ENCODE measurements at regions not wholly inside any gene's neighbourhood (a gene's known extent, or its start where the extent isn't known, plus 50 kb on each side); places are given as distances from the start of the nearest gene placed in this dataset.
"Not testable (repeated sequence)": the region's sequence is repeated elsewhere in the genome, so short reads cannot be mapped to it uniquely, and the experiment has no call there.

GRCh38 chr4:120290553-120290952 is 223.9 kb upstream of the MAD2L1 start:
- DNase-seq: no peak

DNA sequence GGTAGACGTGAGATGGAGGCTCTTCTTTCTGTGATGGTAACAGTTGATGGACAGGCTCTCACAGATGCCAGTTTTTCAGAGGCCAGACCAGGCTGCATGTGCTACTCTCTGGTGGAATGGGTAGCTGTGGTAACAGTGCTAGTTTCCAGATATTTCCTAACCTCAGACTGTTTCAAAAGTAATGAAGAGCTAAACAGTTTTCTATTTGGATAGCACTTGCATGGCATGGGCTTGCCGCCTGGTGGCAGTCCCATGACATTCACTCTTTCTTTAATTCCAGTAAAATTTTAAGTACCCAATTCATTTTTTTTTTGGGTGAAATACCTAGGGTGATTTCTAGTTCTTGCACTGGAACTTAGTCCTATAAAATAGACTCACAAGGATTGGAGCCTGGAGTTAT is 220.2 kb upstream of the MAD2L1 start:
- DNase-seq: no peak

DNA sequence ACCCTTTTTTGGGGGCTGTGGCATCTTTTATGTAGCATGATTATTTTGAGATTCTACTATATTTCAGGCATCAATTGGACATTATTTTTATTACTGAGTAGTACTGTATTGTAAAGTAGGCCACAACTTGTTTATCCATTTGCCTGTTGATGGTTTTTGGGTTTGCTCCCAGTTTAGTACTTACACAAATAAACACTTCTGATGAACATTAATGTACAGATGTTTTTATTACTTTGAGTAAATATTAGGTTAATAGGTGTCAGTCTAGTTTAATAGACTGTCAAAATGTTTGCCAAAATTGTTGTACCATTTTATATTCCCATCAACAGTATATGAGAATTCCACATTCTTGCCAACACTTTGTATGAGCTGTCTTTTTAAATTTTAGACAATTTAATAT is 214.9 kb upstream of the MAD2L1 start:
- no peak for DNase-seq

DNA sequence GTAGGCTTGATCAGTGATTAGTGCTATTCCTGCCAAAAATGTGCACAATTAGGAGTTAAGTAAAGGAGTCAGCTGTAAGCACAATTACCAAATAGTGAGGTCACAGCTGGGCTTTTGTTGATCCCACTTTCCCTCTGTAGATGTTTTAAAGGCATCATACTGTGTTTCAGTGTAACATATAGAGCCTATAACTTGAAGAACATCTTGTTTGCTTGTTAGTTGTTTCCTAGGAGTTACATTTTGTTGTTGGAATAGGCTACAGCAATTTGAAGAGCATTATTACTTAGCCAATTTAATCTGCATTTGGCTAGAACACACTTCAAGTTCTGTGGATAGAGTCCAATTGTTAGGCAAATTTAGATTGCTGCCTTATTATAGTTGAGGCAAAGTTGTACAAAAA is 210.7 kb upstream of the MAD2L1 start:
- DNase-seq: no peak

DNA sequence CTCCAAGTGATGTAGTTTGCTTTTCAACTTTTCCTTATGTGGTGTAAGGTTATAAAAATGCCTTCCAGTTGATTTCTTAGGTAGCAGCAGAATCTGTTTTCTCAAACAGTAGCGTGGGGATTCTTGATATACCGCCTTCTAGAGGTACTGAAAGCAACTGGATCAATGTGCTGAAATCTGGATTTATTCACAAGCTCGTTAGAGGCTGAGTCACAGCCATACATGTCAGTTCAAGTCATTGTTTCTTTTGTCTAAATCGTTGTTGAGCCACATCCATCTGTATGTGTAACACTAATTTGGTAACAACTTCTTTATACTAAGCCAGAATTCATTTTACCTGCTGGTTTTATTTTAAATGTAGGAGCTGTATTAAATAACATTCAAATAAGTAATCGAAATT is 200.0 kb upstream of the MAD2L1 start:
- DNase-seq: no peak

- no peak for DNase-seq
Measured at GRCh38 chr4:120263618-120264017, 197.0 kb upstream of the MAD2L1 start.

DNA sequence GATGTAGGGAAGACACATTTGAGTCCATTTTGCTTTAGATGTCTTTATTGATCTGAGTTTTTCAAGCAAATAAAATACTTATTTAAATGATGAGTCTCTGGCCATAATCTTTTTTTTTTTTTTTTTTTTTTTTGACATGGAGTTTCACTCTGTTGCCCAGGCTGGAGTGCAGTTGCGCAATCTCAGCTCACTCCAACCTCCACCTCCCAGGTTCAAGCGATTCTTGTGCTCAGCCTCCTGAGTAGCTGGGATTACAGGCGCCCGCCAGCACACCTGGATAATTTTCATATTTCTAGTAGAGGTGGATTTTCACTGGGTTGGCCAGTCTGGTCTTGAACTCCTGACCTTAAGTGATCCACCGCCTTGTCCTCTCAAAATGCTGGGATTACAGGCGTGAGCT is 194.5 kb upstream of the MAD2L1 start:
- DNase-seq: no peak

DNA sequence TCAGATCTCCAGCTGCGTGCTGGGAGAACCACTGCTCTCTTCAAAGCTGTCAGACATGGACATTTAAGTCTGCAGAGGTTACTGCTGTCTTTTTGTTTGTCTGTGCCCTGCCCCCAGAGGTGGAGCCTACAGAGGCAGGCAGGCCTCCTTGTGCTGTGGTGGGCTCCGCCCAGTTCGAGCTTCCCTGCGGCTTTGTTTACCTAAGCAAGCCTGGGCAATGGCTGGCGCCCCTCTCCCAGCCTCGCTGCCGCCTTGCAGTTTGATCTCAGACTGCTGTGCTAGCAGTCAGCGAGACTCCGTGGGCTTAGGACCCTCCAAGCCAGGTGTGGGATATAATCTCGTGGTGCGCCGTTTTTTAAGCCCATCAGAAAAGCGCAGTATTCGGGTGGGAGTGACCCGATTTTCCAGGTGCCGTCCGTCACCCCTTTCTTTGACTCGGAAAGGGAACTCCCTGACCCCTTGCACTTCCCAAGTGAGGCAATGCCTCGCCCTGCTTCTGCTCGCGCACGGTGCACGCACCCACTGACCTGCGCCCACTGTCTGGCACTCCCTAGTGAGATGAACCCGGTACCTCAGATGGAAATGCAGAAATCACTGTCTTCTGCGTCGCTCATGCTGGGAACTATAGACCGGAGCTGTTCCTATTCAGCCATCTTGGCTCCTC is 189.6 kb upstream of the MAD2L1 start:
- not testable (repeated sequence) for DNase-seq

DNA sequence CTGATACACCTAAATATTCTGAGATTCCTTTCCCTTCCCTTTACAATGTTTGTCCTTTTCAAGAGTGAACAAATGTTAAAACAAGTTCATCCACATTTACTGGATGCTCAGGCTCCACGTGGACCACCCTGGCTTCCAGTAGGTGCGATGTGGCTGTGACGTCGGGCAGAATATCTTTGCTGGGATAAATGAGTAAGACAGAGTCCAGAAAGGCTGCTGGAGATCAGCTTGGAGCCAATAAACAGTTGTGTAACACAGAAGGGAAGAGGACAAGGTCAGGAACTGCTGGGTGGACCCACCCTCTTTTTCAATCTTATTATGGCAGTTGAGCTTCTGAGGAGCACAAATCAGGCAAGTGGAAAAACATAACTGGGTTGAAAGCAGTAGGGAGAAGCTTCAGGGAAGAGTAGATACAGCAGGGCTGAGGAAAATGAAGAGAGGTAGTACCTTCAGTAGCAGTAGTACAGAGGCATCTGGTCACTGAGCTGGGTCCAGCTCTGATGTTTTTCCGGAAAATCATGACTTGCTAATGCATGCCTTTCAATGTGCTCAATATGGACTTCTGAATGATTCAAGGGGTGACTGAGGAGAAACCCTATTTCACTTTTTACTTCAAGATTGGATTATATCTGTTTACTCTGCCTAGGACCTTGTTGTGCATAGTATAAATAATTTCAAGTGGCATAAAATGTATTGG is 171.8 kb upstream of the MAD2L1 start:
- DNase-seq: no peak

- DNase-seq: no peak
Measured at GRCh38 chr4:120236873-120237272, 170.2 kb upstream of the MAD2L1 start.

DNA sequence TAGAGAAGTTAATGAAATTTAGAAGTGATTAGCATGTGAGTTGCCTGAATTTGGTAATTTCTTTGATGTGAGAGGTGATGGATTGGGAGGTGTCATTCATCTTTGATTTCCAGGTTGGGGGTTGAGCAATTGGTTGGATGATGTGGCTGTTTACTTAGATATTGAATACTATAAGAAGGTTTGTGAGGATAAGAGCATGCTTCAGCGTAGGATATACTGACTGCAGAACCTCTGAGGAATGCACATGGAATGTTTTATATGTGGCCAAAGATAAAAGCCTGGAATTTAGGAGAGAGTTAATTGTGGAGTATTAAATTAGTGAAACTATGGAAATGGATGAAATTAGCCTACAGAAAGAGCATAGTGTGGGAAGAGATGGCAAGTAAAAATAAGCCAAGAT is 165.4 kb upstream of the MAD2L1 start:
- DNase-seq: no peak

DNA sequence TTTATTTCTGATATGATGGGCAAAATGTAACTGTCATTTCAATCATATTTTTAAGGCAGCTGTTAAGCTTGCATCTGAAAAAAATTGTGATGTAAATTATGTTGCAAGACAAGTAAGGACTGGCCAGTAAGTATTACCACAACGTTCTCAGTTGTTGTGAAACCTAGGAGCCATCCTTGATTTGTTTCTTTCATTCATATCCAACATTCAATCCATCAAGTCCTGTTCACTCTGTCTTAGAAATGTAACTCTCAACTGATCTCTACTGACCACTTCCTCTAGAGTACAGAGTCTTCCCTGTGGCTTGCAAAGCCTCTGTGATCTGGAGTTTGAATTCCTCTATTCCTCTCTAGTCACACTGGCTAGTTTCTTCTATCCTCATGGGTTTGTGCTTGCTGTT is 161.4 kb upstream of the MAD2L1 start:
- DNase-seq: no peak

GRCh38 chr4:120227554-120227953 is 160.9 kb upstream of the MAD2L1 start:
- DNase-seq: no peak

DNA sequence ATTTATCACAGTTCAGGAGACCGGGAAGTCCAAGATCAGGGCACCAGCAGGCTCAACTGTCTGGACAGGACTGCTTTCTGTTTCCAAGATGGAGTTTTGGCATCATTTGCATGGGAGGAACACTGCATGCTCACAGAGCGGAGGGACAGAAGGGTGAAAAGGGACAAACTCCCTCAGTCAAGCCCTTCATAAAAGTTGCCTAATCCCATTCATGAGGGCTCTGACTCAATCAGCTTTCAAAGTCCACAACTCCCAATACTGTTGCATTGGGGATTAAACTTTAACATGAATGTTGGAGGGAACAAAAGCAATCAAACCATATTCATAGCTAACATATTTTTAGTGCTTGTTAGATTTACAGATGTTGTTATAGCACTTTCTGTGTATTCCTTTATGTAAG is 158.9 kb upstream of the MAD2L1 start:
- no peak for DNase-seq

DNA sequence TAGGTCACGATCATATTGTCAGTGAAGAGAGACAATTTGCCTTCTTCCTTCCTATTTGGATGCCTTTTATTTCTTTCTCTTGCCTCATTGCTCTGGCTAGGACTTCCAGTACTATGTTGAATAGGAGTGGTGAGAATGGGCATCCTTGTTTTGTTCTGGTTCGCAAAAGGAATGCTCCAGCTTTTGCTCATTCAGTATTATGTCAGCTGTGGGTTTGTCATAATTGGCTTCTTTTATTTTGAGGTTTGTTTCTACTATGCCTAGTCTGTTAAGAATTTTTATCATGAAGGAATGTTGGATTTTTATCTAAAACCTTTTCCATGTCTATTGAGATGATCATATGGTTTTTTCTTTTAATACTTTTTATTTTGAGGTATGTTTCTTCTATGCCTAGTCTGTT is 152.3 kb upstream of the MAD2L1 start:
- no peak for DNase-seq

DNA sequence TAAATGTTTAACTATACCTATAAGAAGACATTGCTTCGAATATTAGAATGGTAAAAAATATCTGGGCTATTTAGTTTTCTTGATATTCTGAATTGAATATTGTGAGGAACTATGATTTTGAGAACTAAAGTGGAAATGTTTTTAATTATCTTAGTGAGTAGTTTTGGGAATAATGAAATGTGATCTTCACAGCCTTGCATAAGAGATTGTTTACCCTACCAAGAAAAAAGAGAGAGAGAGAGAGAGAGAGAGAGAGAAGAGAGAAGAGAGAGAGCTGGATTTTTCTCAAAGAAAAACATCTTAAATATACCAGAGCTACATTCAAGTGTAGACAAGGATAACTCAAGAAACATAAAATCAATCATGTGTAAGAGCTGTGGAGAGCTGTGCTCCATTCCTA is 148.7 kb upstream of the MAD2L1 start:
- no peak for DNase-seq

DNA sequence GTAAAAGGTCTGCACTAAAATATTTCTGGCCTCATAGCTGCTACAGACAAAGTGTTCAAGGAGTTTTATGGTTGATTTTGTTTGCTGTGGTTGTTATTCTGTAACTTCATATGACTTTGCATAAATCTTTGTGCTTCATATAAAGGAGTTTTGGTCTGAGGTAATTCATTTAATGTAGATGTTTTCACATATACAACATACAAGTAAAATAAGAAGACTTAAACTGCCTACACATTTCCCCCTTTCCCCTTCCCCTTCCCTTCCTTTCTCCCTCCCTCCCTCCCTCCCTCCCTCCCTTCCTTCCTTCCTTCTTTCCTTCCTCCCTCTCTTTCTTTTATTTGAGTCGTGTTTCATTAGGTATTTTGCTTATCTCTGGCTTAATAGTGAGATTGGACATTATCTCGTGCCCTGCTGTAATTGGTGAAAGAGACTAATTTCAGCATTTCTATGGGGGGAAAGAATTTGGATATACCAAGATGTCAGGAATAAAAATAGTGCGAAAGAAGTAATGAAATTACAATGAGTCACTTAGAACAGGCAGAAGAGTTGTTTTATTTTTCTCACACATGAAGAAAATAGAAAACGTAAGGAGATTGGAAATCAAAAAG is 144.9 kb upstream of the MAD2L1 start:
- no peak for DNase-seq

- no peak for DNase-seq
Measured at GRCh38 chr4:120209706-120210105, 143.1 kb upstream of the MAD2L1 start.

- no peak for DNase-seq
Measured at GRCh38 chr4:120207021-120207420, 140.4 kb upstream of the MAD2L1 start.

DNA sequence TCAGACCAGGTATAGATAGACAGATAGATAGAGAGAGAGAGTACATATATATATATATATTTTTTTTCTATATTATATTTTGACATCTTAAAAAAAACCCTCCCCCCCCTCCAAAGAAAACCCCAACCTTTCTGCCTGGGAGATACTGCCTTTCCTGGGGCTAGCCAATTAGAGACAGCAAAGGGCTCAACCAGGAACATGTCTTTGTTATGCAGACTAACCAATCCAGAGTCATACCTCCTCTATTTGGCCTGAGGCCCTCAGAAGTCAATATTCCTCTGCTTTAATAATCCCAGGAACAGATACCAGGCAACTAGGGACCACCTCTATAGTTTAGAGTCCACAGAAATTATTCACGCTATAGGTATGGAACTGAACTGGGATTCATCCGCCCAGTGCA is 135.6 kb upstream of the MAD2L1 start:
- no peak for DNase-seq

GRCh38 chr4:120200573-120201110 is 134.0 kb upstream of the MAD2L1 start:
- not testable (repeated sequence) for DNase-seq

DNA sequence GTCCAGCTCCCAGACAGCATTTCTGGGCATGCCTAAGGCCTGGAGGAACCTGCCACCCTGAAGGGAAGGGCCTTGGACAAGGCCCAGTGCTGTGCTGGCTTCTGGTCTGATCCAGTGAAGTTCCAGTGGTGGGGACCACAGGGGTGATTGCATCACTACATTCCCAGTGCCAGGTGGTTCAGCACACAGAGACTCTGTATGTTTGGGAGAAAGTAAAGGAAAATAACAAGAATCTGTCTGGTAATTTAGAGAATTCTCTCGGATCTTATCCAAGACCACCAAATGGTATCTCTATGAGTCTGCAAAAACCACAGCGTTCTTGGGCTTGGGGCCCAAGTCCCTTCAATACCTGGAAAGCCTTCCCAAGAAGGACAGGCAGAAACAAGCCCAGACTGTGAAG is 131.8 kb upstream of the MAD2L1 start:
- no peak for DNase-seq

- no peak for DNase-seq
Measured at GRCh38 chr4:120177603-120178002, 111.0 kb upstream of the MAD2L1 start.

DNA sequence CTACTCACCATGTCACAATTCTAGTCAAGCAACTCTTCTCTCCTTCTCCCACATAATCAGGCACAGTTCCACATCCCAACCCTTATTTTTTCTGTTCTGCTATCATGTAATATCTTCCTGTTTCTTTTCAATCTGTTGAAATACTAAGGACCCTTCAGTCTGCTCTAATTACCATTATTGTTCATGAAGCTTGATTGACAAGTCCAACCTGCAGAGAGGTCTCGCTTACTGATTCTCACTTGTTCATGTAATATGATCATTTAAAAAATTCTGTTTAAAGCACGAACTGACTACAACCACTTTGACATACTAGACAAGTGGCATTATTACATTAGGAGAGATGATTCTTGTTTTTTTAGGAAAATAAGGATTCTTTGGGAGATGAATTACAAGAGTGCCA is 108.6 kb upstream of the MAD2L1 start:
- DNase-seq: no peak

Data from inflammatory macrophage (primary cell).